ENCODE measurements at regions not wholly inside any gene's neighbourhood (a gene's known extent, or its start where the extent isn't known, plus 50 kb on each side); places are given as distances from the start of the nearest gene placed in this dataset.
A peak's percentile ranks its signal among the peaks of the same experiment; 100 is the strongest.

DNA sequence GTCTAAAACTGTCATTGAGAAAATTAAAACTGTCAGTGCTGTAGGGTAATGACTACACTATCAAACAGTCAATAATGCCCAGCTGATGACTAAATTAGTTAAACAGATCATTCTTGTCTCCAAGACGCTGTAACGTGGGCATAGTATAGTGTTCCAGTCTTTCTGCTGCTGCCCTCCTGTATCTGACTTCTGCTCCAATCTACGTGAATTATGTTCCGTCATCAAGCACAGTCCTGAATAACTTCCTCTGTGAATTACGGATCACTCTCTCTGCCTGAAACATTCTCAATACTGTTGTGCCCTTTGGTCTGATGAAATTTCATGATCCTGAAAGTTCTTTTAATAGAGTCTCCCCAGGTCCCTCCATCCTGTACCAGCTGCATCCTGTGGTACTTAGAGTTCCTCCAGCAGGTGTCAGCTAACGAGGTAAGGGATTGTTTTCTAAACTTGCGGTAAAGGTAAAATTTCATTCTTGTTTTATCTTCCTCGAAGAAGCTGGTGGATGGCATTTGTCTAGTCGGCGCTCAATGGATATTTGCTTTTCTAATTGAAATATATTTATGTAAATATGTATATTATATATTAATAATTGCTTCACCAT lies 393.5 kb upstream of the ADARB2 start:
- no peak for DNase-seq

- DNase-seq, result no peak
Observed at GRCh38 chr10:2128991-2129390, 391.7 kb upstream of the ADARB2 start.

GRCh38 chr10:2124135-2124534 lies 386.8 kb upstream of the ADARB2 start:
- no peak for DNase-seq

- no peak for DNase-seq
Observed at GRCh38 chr10:2122431-2123124, 385.3 kb upstream of the ADARB2 start.

DNA sequence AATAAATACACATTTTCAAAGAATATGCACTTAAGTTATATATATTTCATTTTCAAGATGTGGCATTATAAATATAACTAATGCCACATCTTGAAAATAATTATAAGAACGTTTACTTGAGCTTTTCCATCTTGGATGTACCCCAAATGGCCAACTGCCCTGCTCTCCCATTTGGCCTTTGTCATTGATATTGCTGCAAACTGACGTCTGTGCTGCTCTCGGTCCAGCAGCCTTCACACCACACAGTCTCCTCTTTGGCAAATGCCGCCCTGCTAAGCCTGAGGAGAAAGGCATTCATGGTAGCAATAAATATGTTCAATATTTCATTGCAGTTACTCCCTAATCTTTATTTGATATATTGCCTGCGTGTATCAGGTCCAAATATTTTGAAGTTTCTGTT lies 384.6 kb upstream of the ADARB2 start:
- DNase-seq, result no peak

DNA sequence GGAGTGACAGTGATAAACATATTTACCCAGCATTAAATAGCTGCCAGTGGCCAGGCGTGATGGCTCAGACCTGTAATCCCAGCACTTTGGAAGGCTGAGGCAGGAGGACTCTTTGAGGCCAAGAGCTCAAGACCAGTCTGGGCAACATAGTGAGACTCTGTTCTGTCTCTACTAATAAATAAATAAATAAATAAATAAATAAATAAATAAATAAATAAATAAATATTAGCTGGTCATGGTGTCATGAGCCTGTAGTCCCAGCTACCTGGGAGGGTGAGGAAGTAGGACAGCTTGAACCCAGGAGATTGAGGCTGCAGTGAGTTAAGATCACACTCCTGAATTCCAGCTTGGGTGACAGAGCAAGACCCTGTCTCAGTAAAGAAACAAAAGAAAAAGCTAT lies 384.0 kb upstream of the ADARB2 start:
- DNase-seq, result no peak

DNA sequence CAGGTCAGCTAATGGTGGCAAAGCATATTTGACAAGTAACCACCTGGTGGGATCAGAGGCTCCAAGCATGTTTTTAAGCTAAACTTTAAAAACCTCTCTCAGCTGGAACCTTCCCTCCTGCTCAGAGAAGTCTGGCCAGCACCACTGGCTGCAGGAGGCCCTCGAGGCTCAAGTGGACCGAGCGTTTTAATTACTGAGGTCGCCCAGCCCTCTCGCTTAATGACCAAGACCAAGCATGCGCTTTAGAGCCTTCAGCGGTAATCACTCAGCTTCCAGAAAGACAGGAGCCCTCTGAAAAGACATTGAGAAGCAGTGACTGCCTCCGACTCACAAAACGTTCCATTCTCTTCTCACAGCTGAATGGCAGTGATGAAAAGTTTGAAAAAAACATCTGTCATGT lies 383.4 kb upstream of the ADARB2 start:
- no peak for DNase-seq

GRCh38 chr10:2119316-2119715 lies 382.0 kb upstream of the ADARB2 start:
- no peak for DNase-seq

DNA sequence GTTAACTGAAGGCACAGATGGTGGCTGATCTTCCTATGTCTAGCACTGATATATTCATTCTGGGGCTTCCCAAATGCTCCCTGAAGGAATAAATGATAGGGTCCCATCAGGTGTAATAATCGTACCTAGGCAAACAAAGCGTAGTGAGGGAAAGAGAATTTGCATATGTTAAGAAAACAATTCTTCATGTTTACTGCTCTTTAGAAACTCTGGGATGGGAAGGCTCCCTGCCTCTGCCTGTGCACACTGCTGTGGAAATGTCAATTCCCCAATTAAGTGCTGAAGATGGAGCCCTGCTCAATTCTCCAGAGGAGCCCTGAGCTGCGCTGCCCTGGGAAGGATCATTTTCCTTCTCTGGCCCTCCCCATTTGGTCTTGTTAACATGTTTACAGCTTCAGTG lies 380.9 kb upstream of the ADARB2 start:
- DNase-seq, result no peak

GRCh38 chr10:2117641-2118040 lies 380.3 kb upstream of the ADARB2 start:
- no peak for DNase-seq

- DNase-seq, result no peak
Observed at GRCh38 chr10:2111965-2112364, 374.6 kb upstream of the ADARB2 start.

DNA sequence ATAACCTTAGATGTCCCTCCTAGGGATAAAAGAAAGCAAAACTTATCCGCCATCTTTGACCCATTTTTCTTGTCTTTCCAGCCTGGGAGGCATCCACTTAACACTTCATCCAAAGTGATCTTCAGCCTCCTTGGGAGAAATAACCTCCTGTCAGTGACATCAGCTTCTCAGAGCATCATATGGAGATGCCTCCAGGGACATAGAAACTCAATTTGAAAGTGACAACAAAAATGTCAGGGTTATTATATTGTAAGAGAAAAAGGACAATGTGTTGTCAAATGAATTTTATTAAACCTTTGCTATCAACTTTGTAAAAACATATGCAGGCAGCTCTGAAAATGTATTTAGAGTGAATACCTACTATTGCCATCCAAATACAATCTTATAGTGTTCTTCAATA lies 371.2 kb upstream of the ADARB2 start:
- DNase-seq, result no peak

- no peak for DNase-seq
Observed at GRCh38 chr10:2106641-2107040, 369.3 kb upstream of the ADARB2 start.

DNA sequence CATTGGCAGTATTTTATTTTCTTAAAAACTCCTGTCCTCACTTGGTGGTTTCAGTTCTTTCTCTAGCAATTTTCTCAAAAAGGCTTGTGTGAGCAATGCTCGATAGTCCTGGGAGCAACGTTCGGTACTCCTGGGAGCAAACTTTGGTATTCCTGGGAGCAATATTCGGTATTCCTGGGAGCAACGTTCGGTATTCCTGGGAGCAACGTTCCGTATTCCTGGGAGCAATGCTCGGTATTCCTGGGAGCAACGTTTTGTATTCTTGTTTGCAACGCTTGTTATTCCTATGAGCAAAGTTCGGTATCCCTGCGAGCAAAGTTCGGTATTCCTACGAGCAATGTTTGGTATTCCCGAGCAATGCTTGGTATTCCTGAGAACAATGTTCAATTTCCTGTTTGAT lies 362.0 kb upstream of the ADARB2 start:
- DNase-seq, result no peak

DNA sequence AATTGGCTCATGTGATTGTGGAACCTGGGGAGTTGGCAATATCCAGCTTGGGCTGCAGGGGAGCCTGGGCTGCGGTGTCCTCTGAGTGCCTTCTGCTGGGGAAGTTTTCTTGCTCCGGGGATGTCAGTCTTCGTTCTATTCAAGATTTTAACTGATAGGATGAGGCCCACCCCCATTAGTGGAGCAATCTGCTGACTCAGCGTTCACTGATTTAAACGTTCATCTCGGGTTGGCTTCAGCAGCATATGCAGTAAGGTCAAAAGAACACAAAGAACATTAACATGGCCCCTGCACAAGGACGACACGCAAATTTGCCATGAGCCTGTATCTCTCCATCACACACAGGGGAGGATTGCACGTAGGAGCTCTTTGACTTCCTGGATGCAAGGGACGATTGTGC lies 360.6 kb upstream of the ADARB2 start:
- no peak for DNase-seq

DNA sequence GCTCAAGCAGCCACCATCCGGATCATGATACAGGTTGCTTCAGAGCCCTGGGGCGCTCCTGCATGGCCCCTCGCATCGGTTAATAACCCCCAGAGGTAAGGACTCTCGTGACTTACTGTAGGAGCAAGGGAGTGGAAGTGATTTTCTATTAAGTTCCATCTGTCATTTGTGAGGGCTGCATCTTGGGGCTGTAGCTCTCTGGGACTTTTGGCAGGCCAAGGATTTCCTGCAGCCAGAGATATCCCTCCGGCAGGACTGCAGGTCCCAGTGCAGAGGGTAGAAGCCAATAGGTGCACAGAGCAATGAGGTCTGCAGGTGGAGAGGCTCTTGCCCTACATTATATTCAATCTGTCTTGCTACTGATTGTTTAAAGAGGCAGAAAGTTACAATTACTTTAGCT lies 356.8 kb upstream of the ADARB2 start:
- DNase-seq, result no peak

DNA sequence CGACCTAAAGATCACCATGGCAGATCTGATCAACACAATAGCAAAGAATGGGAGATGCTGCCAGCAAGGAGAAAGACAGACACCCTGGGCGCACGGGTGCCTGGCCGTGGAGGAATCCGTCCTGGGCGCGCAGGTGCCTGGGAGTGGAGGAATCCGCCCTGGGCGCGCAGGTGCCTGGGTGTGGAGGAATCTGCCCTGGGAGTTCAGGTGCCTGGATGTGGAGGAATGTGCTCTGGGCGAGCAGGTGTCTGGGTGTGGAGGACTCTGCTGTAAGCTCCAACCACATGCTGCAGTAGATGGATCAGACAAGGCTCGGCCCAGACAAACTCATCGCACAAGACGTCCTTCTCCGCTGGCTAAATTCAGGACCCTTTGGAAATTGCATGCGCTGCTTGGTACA lies 346.3 kb upstream of the ADARB2 start:
- no peak for DNase-seq

DNA sequence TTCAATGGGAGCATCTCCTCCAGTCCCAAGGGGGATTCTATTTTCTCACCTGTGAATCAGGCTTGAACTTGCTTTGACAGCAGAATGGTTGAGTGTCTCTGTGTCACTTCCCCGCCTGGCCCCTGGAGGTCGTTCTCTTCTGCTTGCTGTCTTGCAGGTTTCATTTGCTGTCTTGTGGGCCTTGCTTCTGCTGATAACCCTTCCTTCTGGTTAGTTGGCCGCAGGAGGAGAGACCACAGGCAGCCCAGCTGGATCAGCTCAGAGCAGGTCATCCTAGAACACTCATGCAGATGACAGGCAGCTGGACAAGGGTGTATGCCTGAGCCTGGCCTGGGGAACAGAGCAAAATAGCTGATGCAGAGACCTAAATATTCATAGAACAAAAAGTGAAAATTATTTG lies 344.2 kb upstream of the ADARB2 start:
- DNase-seq, result no peak

DNA sequence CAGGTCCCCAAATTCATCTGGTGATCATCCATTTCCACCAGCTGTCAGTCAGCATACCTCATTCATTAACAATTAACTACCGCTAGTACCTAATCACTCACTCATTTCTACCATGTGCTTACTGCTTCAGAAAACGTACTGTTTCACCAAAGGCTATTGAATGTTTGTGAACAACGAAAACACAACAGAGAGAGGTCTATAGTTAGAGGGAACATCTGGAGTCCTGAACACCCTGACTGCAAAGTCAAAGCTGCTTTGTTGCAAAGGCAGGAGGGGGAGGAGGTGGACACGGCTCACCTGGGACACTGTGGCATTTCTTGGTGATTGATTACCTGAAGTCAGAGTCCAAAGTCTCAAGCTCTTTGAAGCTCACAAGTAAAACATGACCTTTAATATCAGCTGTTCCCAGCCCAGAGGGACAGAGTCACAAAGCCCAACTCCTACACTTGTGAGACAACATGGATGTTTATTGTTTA lies 342.3 kb upstream of the ADARB2 start:
- no peak for DNase-seq

- DNase-seq, result no peak
Observed at GRCh38 chr10:2077231-2077630, 339.9 kb upstream of the ADARB2 start.

DNA sequence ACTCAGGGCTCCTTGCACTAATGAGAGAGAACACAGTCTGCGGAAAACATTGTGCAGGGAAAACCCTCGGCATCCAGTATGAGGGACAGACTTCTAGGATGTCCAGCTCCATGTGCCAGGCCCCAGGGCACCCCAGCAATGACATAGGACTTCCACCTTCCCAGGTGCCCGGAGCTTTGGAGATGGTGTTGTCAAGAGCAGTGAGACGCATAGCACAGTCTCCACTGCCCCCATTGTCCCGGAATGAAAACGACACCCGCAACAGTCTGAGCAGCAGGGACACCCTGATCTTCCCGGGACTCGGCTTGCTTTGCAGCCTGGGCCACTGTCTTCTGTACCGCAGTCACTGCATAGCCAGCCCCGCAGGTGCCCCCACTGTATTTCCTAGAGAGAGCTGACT lies 339.2 kb upstream of the ADARB2 start:
- no peak for DNase-seq

DNA sequence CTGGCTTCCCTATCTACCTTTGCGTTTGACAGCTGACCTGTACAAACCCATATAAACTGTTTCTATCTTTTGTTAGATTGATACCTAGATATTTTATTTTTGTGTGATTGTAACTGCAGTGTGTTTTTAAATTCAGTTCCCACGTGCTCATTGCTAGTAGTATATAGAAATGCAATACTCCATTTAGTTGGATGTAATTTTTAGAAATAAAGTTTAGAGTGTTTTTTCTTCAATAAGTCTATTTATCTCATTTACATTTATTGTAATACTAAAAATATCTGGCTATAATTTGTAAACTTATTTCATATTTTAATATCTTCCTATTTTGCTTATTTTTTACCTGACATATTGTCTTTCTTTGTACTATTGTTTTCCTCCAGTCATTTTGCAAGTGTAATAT lies 329.7 kb upstream of the ADARB2 start:
- DNase-seq, result no peak

DNA sequence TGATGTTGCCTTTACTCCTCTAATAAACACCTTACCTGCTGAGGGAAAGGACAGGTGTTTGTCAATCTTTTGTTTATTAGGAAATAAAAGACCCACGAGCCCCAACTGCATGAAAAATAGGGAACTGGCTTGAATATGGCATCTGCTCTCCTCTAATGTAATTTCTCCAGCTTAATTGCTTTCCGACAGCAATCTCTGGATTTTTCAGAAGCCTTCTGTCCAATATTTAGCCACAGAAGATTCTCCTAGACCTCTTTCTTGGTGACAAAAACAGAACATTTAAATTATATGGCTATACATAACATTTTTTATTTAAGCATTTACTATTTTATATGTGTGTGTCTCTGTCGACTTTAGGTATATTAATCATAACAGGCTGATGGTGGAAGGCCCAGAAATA lies 317.4 kb upstream of the ADARB2 start:
- no peak for DNase-seq

DNA sequence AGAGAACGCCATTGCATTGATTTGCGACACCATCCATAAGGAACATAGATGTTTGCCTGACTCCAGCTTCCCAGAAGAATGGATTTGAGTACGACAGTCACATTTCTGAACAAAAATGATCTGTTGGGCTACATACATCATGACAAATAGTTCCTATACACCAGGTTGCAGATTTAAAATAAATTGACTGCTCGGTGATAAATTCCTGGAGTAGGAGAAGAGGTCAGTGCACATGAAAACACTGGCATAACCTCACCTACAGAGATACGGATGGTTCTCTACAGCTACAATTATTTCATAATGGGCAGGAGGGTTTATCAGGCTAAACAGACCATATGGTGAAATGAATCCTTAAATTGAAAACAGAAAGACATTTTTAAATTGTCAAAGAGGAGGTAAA lies 316.5 kb upstream of the ADARB2 start:
- DNase-seq, result no peak

DNA sequence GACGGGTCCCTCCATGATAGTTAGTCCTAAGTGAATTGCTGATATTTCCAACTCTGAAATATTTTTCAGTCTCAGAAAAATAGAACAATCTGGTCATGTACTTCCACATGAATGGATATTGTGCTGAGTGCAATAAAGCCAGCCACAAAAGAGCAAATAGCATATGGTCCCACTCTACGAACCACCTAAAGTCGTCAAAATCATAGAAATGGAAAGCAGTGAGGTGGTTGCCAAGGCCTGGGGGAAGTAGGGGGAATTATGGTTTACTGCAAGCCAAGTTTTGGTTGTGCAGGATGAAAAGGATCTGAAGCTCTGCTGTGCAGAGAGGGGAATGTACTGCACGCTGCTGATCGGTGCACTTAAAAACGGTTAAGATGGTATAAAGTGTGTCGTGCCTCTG lies 313.8 kb upstream of the ADARB2 start:
- peak; percentile 97 for DNase-seq
